ENCODE measurements at regions not wholly inside any gene's neighbourhood (a gene's known extent, or its start where the extent isn't known, plus 50 kb on each side); places are given as distances from the start of the nearest gene placed in this dataset.

DNA sequence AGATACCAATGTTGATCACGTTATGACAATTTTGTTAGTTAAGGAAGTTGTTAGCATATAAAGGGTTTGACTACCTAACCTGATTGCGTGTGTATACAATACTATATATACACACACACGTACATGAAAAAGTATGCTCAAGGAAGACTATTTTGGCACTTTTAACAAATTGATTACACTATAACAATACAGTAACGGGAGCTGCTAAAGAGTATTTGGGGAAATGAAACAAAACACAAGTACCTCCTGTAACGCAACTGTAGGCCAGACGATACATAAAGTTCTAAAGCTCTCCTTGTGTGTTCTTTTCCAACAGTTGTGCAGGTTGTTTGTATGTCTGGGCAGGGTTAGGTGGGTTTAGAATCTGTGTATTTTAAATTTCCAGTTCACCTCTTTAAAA, 98.7 kb downstream of the PLEKHG1 start:
- peak overlapping the region; percentile 42 for H3K4me2 ChIP-seq (ENCODE audit: low read depth, low read length, poor library complexity, severe bottlenecking)
- H3K9me2 ChIP-seq (replicated peaks; ENCODE audit: insufficient read depth, low read length), result no peaks in the 10 kb centered on the region
- H3K79me2 ChIP-seq (ENCODE audit: insufficient read depth, low read length), result no peaks in the 10 kb centered on the region
- no peaks in the 10 kb centered on the region for H3K9me3 ChIP-seq (ENCODE audit: insufficient read depth, low read length)
- H2AFZ ChIP-seq (ENCODE audit: low read depth, low read length, severe bottlenecking), result no peak overlapping the region
- TF ChIP-seq, protein P1, sequence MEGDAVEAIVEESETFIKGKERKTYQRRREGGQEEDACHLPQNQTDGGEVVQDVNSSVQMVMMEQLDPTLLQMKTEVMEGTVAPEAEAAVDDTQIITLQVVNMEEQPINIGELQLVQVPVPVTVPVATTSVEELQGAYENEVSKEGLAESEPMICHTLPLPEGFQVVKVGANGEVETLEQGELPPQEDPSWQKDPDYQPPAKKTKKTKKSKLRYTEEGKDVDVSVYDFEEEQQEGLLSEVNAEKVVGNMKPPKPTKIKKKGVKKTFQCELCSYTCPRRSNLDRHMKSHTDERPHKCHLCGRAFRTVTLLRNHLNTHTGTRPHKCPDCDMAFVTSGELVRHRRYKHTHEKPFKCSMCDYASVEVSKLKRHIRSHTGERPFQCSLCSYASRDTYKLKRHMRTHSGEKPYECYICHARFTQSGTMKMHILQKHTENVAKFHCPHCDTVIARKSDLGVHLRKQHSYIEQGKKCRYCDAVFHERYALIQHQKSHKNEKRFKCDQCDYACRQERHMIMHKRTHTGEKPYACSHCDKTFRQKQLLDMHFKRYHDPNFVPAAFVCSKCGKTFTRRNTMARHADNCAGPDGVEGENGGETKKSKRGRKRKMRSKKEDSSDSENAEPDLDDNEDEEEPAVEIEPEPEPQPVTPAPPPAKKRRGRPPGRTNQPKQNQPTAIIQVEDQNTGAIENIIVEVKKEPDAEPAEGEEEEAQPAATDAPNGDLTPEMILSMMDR (IDR thresholded peaks at IDR 0.05; ENCODE audit: insufficient read depth, low read length, poor library complexity, severe bottlenecking), result no peak
- no peak for TF ChIP-seq EZH2phosphoT487 (conservative IDR thresholded peaks at IDR 0.05; ENCODE audit: low read length)
- H3K27ac ChIP-seq (ENCODE audit: low read depth, low read length), result no peak overlapping the region
- H4K20me1 ChIP-seq (ENCODE audit: low read depth, low read length), result no peaks in the 10 kb centered on the region
- H3K36me3 ChIP-seq (ENCODE audit: low read length), result no peaks in the 10 kb centered on the region
- no peak overlapping the region; the same call in 1 of the 2 replicates for H3K9ac ChIP-seq (ENCODE audit: low read length)
- no peak overlapping the region for H3K4me3 ChIP-seq (ENCODE audit: insufficient read depth, low read length, poor library complexity, severe bottlenecking)
- H3F3A ChIP-seq (ENCODE audit: insufficient read depth), result peaks cover 6% of the 10 kb centered on the region; the same call in 1 of the 2 replicates
- H3K27me3 ChIP-seq (ENCODE audit: low read length), result no peaks in the 10 kb centered on the region

DNA sequence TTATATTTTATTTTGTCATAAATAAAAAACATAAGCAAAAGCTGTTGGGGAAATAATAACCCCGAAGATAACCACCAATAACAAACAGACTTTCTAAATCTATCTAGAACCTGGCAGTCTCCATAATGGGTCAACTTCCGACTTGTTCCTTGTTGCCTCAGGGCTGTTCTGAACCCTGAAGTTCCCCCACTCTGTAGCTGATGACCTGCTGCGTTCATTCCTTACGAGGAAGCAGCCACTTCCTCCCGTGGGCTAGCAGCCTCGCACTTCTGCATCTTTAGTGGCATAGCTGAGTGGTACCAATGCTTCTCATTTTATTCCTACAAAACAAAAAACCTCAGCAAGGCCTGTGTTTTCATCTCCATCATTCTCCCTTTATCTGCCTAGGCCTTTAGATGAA, 103.0 kb downstream of the PLEKHG1 start:
- Histone ChIP-seq H3K27me3 (ENCODE audit: low read length) (no peaks in the 10 kb centered on the region), H3K4me2 (ENCODE audit: low read depth, low read length, poor library complexity, severe bottlenecking) (no peak overlapping the region), H4K20me1 (ENCODE audit: low read depth, low read length) (no peaks in the 10 kb centered on the region), H3K4me3 (ENCODE audit: insufficient read depth, low read length, poor library complexity, severe bottlenecking) (no peak overlapping the region), H3F3A (ENCODE audit: insufficient read depth) (no peaks in the 10 kb centered on the region), H3K9me2 (replicated peaks; ENCODE audit: insufficient read depth, low read length) (no peaks in the 10 kb centered on the region), H3K36me3 (ENCODE audit: low read length) (no peaks in the 10 kb centered on the region), H3K27ac (ENCODE audit: low read depth, low read length) (no peak overlapping the region), H3K9me3 (ENCODE audit: insufficient read depth, low read length) (no peaks in the 10 kb centered on the region), H3K9ac (ENCODE audit: low read length) (no peak overlapping the region), H3K79me2 (ENCODE audit: insufficient read depth, low read length) (no peaks in the 10 kb centered on the region), H2AFZ (ENCODE audit: low read depth, low read length, severe bottlenecking) (no peak overlapping the region)
- TF ChIP-seq, protein P1 (IDR thresholded peaks at IDR 0.05; ENCODE audit: insufficient read depth, low read length, poor library complexity, severe bottlenecking), result no peak
- no peak for TF ChIP-seq EZH2phosphoT487 (conservative IDR thresholded peaks at IDR 0.05; ENCODE audit: low read length)

DNA sequence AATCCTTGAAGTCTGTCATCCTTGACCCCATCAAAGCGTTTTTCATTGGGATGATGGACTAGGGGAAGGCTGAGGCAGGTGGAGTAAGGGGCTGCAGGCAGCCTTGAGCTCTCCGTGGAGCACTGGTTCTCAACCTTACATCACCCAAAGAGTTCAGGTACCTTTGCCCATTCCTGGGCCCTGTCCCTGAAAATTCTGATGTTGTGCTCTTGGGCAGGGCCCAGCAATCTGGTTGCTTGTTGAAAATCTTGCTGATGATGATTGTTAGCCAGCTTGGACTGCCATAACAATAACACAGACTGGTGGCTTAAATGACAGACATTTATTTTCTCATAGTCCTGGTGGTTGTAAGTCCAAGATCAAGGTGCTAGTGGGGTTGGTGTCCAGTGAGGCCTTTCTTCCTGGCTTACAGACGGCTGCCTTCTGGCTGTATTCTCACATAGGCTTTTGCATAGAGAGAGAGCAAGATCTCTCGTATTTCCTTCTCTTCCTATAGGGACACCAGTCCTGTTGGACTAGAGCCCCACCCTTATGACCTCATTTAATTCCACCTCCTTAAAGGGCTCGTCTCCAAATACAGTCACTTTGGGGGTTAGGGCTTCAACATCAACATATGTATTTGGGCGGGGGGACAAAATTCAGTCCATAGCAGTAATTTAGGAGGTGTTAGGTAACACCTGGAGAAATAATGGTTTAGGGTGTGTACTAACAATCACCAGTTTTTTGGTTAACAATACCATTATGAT, 104.9 kb downstream of the PLEKHG1 start:
- Histone ChIP-seq H2AFZ (ENCODE audit: low read depth, low read length, severe bottlenecking) (no peak overlapping the region), H3K27ac (ENCODE audit: low read depth, low read length) (no peak overlapping the region), H3K27me3 (ENCODE audit: low read length) (no peaks in the 10 kb centered on the region), H4K20me1 (ENCODE audit: low read depth, low read length) (no peaks in the 10 kb centered on the region), H3K4me3 (ENCODE audit: insufficient read depth, low read length, poor library complexity, severe bottlenecking) (no peak overlapping the region), H3K9me3 (ENCODE audit: insufficient read depth, low read length) (no peaks in the 10 kb centered on the region), H3F3A (ENCODE audit: insufficient read depth) (no peaks in the 10 kb centered on the region), H3K4me2 (ENCODE audit: low read depth, low read length, poor library complexity, severe bottlenecking) (no peak overlapping the region), H3K9ac (ENCODE audit: low read length) (no peak overlapping the region), H3K36me3 (ENCODE audit: low read length) (no peaks in the 10 kb centered on the region), H3K9me2 (replicated peaks; ENCODE audit: insufficient read depth, low read length) (no peaks in the 10 kb centered on the region), H3K79me2 (ENCODE audit: insufficient read depth, low read length) (no peaks in the 10 kb centered on the region)
- no peak for TF ChIP-seq EZH2phosphoT487 (conservative IDR thresholded peaks at IDR 0.05; ENCODE audit: low read length)

DNA sequence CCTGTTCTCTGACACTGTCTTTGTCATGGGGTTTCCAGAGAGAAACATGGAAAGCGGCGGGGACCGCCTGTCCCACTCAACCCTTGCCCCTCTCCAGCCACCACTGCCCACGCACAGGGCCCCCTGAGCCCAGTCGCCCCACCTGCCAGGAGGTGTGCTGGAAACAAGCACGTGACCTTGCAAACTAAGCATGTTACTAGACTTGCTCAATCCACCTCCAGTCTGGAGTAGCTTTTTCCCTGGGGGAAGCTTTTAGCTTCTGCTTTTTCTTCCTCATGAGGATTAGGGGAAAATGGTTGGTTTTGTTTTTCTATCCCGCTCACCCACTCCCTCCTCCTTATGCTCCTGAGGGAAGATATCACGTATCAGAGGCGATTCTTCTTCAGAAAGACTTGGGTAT, 105.7 kb downstream of the PLEKHG1 start:
- no peaks in the 10 kb centered on the region for H3K9me3 ChIP-seq (ENCODE audit: insufficient read depth, low read length)
- H3K9ac ChIP-seq (ENCODE audit: low read length), result no peak overlapping the region
- TF ChIP-seq EZH2phosphoT487 (conservative IDR thresholded peaks at IDR 0.05; ENCODE audit: low read length), result no peak
- H3K79me2 ChIP-seq (ENCODE audit: insufficient read depth, low read length), result no peaks in the 10 kb centered on the region
- no peak overlapping the region for H3K27ac ChIP-seq (ENCODE audit: low read depth, low read length)
- H3K4me3 ChIP-seq (ENCODE audit: insufficient read depth, low read length, poor library complexity, severe bottlenecking), result no peak overlapping the region
- no peaks in the 10 kb centered on the region for H3K9me2 ChIP-seq (replicated peaks; ENCODE audit: insufficient read depth, low read length)
- no peaks in the 10 kb centered on the region for H4K20me1 ChIP-seq (ENCODE audit: low read depth, low read length)
- H3F3A ChIP-seq (ENCODE audit: insufficient read depth), result no peaks in the 10 kb centered on the region
- no peak overlapping the region for H2AFZ ChIP-seq (ENCODE audit: low read depth, low read length, severe bottlenecking)
- no peak overlapping the region for H3K4me2 ChIP-seq (ENCODE audit: low read depth, low read length, poor library complexity, severe bottlenecking)
- no peaks in the 10 kb centered on the region for H3K36me3 ChIP-seq (ENCODE audit: low read length)
- no peaks in the 10 kb centered on the region for H3K27me3 ChIP-seq (ENCODE audit: low read length)

Measured in SU-DHL-6 (cell line).